Body of pancreas (tissue), 4 donors: ENCODE measurements at regions not wholly inside any gene's neighbourhood (a gene's known extent, or its start where the extent isn't known, plus 50 kb on each side); places are given as distances from the start of the nearest gene placed in this dataset.

Experiments
- POLR2A ChIP-seq, 3 donors: fragments of 450-650 bp; IDR thresholded peaks; one replicate each; pipeline ENCODE4 v1.6.1; 2016; ENCODE audit warnings: antibody characterized with exemption in 3 of 3, mild to moderate bottlenecking in 2 of 3
- TF ChIP-seq, protein P1 (sequence below), 7 experiments: fragments of 450-650 bp in 4 of 7; fragments of 200-600 bp in 3 of 7; sonication (generic) in 3 of 7; IDR thresholded peaks; one replicate each; pipeline ENCODE4 v1.5.1; 2016 to 2019; ENCODE audit warnings: antibody characterized with exemption in 7 of 7

- TF ChIP-seq, protein P1, sequence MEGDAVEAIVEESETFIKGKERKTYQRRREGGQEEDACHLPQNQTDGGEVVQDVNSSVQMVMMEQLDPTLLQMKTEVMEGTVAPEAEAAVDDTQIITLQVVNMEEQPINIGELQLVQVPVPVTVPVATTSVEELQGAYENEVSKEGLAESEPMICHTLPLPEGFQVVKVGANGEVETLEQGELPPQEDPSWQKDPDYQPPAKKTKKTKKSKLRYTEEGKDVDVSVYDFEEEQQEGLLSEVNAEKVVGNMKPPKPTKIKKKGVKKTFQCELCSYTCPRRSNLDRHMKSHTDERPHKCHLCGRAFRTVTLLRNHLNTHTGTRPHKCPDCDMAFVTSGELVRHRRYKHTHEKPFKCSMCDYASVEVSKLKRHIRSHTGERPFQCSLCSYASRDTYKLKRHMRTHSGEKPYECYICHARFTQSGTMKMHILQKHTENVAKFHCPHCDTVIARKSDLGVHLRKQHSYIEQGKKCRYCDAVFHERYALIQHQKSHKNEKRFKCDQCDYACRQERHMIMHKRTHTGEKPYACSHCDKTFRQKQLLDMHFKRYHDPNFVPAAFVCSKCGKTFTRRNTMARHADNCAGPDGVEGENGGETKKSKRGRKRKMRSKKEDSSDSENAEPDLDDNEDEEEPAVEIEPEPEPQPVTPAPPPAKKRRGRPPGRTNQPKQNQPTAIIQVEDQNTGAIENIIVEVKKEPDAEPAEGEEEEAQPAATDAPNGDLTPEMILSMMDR (IDR thresholded peaks at IDR 0.05): no peak
- no peak for TF ChIP-seq POLR2A (IDR thresholded peaks at IDR 0.05)
These were observed 63.3 kb upstream of the PRKD1 start for GRCh38 chr14:29990993-29991392.
